Left ventricle myocardium inferior (tissue), 1 donor: ENCODE measurements at regions not wholly inside any gene's neighbourhood (a gene's known extent, or its start where the extent isn't known, plus 50 kb on each side); places are given as distances from the start of the nearest gene placed in this dataset.

Experiments
- DNase-seq: peaks from one replicate; pipeline ENCODE4 v3.0.0-alpha.2; 2020
- H3K27ac ChIP-seq: fragments of 200-600 bp; replicated peaks from 2 replicates; pipeline ENCODE4 v1.8.0; 2021
- H3K27me3 ChIP-seq: fragments of 200-600 bp; 2 replicates; pipeline ENCODE4 v1.8.0; 2021; ENCODE audit warnings: low read depth
- H3K36me3 ChIP-seq: fragments of 200-600 bp; 2 replicates; pipeline ENCODE4 v1.8.0; 2021
- H3K4me1 ChIP-seq: fragments of 200-600 bp; 2 replicates; pipeline ENCODE4 v1.8.0; 2021
- H3K4me3 ChIP-seq: fragments of 200-600 bp; 2 replicates; pipeline ENCODE4 v1.8.0; 2021; ENCODE audit warnings: mild to moderate bottlenecking, moderate library complexity
- H3K9me3 ChIP-seq: fragments of 200-600 bp; replicated peaks from 2 replicates; pipeline ENCODE4 v1.8.0; 2021
- intact Hi-C: fragments of 100-400 bp; cut with micrococcal nuclease; formaldehyde crosslinking; loops from one replicate; pipeline ENCODE4 v1.11.0; 2022
- TF ChIP-seq, protein P1 (sequence below): fragments of 200-600 bp; IDR thresholded peaks from 2 replicates; pipeline ENCODE4 v1.8.0; 2021; ENCODE audit warnings: antibody characterized with exemption, mild to moderate bottlenecking, borderline replicate concordance
- donor health status: DM: no; HTN: yes; CAD: no; lungs with severe emphysema.

DNA sequence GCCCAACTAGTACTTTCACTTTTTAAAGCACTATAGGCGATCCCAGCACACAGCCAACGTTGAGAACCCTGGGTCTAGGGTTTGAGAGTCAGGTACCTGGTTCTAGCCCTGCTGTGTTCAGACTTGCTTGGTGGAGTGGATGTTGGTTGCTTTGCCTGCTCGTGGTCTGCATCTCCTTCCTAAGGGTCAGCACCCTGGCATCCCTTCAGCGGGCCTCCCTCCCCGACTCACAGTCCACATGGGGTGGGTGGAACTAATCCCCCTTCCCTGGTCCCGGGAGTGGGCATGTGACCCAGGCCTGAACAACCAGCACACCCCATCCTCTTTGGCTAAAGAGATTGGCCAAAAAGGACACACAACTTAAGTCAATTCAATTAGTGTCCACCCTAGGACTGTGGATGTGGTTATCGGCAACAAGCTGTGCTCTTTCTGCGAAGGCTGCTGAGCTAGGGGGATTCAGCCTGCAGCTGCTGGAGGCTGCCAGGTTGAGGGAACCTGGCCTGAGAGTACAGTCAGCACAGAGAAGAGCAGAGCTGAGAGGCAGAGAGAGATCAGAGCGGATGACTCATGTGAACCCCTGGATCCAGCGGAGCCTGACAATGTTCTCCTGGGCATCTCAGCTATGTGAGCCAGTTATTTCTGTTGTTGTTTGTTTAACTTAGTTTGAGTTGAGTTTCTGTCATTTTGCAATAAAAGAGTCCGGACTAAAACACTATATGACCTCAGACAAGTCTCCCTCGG, 138.9 kb downstream of the ACTL8 start:
- intact Hi-C loops = no loop called here

DNA sequence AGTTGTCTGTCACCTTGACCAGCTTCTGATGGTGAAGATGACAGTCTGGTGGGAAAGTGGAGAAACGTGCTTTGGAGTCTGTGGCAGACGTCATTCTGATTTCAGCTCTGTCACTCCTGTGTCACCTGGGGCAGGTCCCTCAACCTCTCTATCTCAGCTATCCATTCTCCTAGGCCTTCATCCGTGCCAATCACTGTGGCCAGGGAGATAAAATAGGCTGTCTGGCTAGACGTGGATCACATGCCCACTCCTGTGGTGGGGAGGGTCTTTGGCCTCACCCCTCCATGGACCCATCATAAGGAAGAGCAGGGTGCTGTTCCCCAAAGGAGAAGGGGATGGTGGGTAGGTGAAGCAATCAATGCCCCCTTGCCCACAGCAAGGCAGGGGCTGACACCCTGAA, 140.3 kb downstream of the ACTL8 start:
- H3K27me3 ChIP-seq = peaks cover 10% of the 10 kb centered on the region
- no peaks in the 10 kb centered on the region for H3K9me3 ChIP-seq
- intact Hi-C loops = no loop called here
- no peak overlapping the region for H3K4me3 ChIP-seq
- TF ChIP-seq, protein P1, sequence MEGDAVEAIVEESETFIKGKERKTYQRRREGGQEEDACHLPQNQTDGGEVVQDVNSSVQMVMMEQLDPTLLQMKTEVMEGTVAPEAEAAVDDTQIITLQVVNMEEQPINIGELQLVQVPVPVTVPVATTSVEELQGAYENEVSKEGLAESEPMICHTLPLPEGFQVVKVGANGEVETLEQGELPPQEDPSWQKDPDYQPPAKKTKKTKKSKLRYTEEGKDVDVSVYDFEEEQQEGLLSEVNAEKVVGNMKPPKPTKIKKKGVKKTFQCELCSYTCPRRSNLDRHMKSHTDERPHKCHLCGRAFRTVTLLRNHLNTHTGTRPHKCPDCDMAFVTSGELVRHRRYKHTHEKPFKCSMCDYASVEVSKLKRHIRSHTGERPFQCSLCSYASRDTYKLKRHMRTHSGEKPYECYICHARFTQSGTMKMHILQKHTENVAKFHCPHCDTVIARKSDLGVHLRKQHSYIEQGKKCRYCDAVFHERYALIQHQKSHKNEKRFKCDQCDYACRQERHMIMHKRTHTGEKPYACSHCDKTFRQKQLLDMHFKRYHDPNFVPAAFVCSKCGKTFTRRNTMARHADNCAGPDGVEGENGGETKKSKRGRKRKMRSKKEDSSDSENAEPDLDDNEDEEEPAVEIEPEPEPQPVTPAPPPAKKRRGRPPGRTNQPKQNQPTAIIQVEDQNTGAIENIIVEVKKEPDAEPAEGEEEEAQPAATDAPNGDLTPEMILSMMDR = no peak
- no peaks in the 10 kb centered on the region for H3K36me3 ChIP-seq
- no peak for DNase-seq
- H3K27ac ChIP-seq = no peak overlapping the region
- peaks cover 24% of the 10 kb centered on the region for H3K4me1 ChIP-seq

More for the DNA sequence above, 138.9 kb downstream of the ACTL8 start:
- Histone ChIP-seq H3K4me3 (no peak overlapping the region), H3K27ac (no peak overlapping the region), H3K36me3 (no peaks in the 10 kb centered on the region), H3K4me1 (peaks cover 34% of the 10 kb centered on the region), H3K27me3 (peaks cover 23% of the 10 kb centered on the region), H3K9me3 (no peaks in the 10 kb centered on the region)
- TF ChIP-seq, protein P1 = no peak
- DNase-seq = no peak

DNA sequence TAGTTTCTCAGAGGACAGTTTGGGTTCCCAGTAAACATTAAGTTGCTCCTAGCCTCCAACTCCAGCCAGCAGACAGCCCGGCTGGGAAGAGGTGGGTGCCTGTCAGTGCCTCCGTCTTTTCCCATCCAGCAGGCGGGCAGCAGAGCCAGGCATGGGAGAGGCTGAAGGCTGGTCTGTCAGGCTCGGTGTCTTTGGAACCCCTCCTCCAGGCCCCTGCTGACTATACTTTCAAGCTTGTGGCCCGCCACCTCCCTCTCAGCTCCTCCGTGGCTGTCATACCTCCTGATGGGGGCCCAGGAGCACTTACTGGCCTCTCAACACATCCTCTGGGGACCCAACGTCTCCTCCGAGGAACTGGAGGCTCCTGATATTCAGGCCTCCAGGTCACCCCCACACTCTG, 140.9 kb downstream of the ACTL8 start:
- TF ChIP-seq, protein P1 = no peak
- H3K9me3 ChIP-seq = no peaks in the 10 kb centered on the region
- H3K27ac ChIP-seq = no peak overlapping the region
- no peaks in the 10 kb centered on the region for H3K36me3 ChIP-seq
- DNase-seq = no peak
- intact Hi-C loops = no loop called here
- H3K27me3 ChIP-seq = peaks cover 7% of the 10 kb centered on the region
- peaks cover 18% of the 10 kb centered on the region for H3K4me1 ChIP-seq
- no peak overlapping the region for H3K4me3 ChIP-seq

DNA sequence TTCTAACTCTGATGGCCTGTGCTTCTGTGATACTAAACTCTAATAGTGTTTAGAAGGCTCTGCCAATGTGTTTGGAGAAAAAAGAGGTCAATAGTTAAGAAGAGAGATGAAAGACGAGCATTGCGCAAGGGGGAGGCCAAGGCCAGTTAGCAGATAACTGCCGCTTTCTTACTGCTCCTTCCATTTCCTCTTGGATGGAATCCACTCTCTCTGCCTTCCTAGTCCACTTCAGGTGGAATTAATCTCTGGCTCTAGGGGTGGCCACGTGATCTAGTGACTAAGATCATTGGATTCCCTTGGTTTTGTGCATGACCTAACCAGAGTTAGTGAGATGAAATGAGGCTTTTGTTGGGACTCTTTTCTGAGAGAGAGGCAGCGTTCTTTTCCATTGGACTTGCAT, 148.3 kb downstream of the ACTL8 start:
- intact Hi-C loops = no loop called here
- no peak overlapping the region for H3K4me3 ChIP-seq
- no peaks in the 10 kb centered on the region for H3K36me3 ChIP-seq
- H3K9me3 ChIP-seq = peaks cover 5% of the 10 kb centered on the region
- no peak overlapping the region for H3K27ac ChIP-seq
- peaks cover 13% of the 10 kb centered on the region for H3K27me3 ChIP-seq
- DNase-seq = no peak
- H3K4me1 ChIP-seq = no peaks in the 10 kb centered on the region
- TF ChIP-seq, protein P1 = no peak

DNA sequence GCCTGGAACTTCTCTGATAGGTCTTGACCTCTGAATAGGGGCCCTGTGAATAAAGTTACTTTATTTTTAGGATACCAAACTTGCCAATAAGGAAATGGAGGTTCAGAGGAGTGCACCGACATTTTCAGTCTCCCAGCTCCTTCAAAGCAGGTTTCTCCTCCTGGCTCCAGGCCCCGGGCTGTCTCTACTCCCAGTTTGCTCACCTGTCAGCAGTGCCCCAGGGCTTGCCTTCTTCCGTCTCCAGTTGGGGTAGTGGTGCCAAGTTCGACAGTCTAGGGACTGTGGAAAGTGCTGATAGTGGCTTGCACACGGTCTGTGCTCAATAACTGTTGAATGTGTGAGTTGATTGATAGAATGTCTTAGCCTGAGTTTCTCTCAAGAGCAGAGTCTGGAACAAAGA, 149.2 kb downstream of the ACTL8 start:
- H3K4me3 ChIP-seq = no peak overlapping the region
- H3K27ac ChIP-seq = no peak overlapping the region
- peaks cover 20% of the 10 kb centered on the region for H3K27me3 ChIP-seq
- no peak for DNase-seq
- TF ChIP-seq, protein P1 = no peak
- H3K9me3 ChIP-seq = peaks cover 5% of the 10 kb centered on the region
- intact Hi-C loops = no loop called here
- no peaks in the 10 kb centered on the region for H3K36me3 ChIP-seq
- no peaks in the 10 kb centered on the region for H3K4me1 ChIP-seq
